ENCODE measurements at regions not wholly inside any gene's neighbourhood (a gene's known extent, or its start where the extent isn't known, plus 50 kb on each side); places are given as distances from the start of the nearest gene placed in this dataset.

DNA sequence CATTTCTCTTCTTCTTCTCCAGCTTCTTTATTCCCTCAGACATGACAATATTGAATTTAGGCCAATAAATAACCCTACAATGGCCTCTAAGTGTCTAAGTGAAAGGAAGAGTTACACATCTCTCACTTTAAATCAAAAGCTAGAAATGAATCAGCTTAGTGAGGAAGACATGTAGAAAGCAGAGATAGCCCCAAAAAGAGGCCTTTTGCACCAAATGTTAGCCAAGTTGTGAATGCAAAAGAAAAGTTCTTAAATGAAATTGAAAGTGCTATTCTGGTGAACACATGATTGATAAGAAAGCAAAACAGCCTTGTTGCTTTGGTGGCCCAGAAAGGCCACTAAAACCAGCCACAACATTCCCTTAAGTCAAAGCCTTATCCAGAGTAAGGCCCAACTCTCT, 146.2 kb upstream of the HHIP start:
- Histone ChIP-seq H3K27me3 (ENCODE audit: control insufficient read depth in 2 of 2, insufficient read depth in 2 of 2, low read length in 2 of 2) (no peaks in the 10 kb centered on the region), H3K36me3 (ENCODE audit: control insufficient read depth in 2 of 2, insufficient read depth in 2 of 2, low read length in 2 of 2) (no peaks in the 10 kb centered on the region), H3K9me3 (ENCODE audit: control insufficient read depth in 2 of 2, low read length in 2 of 2) (no peaks in the 10 kb centered on the region), H3K4me1 (ENCODE audit: control insufficient read depth in 2 of 2, insufficient read depth in 2 of 2, low read length in 2 of 2) (no peaks in the 10 kb centered on the region), H3K4me3 (ENCODE audit: low read length in 2 of 2) (no peak overlapping the region), H3K27ac (ENCODE audit: low read depth in 2 of 2, low read length in 2 of 2) (no peak overlapping the region), H3K9ac (ENCODE audit: low read depth in 1 of 2, low read length in 2 of 2) (no peak overlapping the region)

DNA sequence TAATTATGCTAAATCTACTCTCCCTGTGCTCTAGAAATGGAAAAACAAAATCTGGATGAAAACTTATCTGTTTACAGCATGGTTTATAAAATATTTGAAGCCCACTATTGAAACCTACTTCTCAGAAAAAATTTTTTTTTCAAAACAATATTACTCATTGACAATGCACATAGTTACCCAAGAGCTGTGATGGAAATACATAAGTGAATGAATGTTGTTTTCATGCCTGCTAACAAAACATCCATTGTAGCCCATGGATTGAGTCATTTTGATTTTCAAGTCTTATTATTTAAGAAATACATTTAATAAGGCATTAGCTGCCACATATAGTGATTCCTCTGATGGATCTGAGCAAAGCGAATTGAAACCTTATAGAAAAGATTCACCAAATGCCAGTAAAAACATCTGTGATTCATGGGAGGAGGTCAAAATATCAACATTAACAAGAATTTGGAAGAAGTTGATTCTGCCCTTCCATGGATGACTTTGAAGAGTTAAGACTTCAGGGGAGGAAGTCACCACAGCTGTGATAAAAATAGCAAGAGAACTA, 144.7 kb upstream of the HHIP start:
- Histone ChIP-seq H3K4me3 (ENCODE audit: low read length in 2 of 2) (no peak overlapping the region), H3K36me3 (ENCODE audit: control insufficient read depth in 2 of 2, insufficient read depth in 2 of 2, low read length in 2 of 2) (no peaks in the 10 kb centered on the region), H3K4me1 (ENCODE audit: control insufficient read depth in 2 of 2, insufficient read depth in 2 of 2, low read length in 2 of 2) (no peaks in the 10 kb centered on the region), H3K27ac (ENCODE audit: low read depth in 2 of 2, low read length in 2 of 2) (no peak overlapping the region), H3K27me3 (ENCODE audit: control insufficient read depth in 2 of 2, insufficient read depth in 2 of 2, low read length in 2 of 2) (no peaks in the 10 kb centered on the region), H3K9ac (ENCODE audit: low read depth in 1 of 2, low read length in 2 of 2) (no peak overlapping the region), H3K9me3 (ENCODE audit: control insufficient read depth in 2 of 2, low read length in 2 of 2) (no peaks in the 10 kb centered on the region)

DNA sequence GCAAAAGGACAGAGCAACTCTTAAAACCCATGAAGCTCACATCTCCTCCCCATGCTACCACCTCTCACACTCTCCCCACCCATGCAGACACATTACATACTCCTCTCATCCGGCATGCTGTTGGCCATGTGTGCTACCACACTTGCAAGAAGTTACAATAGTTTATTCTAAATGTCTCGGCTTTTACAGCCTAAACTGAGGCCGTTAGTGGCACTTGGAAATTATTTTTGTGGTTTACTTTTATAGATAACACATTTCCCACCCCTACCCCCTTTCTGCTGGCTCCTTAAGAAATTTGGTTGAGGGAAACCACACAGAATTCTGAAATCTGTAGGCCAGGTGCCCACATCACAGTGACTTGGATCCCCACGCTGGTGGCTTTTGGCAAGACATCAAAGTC, 141.1 kb upstream of the HHIP start:
- no peak overlapping the region for H3K4me3 ChIP-seq (ENCODE audit: low read length in 2 of 2)
- no peaks in the 10 kb centered on the region for H3K27me3 ChIP-seq (ENCODE audit: control insufficient read depth in 2 of 2, insufficient read depth in 2 of 2, low read length in 2 of 2)
- H3K4me1 ChIP-seq (ENCODE audit: control insufficient read depth in 2 of 2, insufficient read depth in 2 of 2, low read length in 2 of 2) = no peaks in the 10 kb centered on the region
- H3K36me3 ChIP-seq (ENCODE audit: control insufficient read depth in 2 of 2, insufficient read depth in 2 of 2, low read length in 2 of 2) = no peaks in the 10 kb centered on the region
- H3K9ac ChIP-seq (ENCODE audit: low read depth in 1 of 2, low read length in 2 of 2) = no peak overlapping the region
- no peaks in the 10 kb centered on the region for H3K9me3 ChIP-seq (ENCODE audit: control insufficient read depth in 2 of 2, low read length in 2 of 2)
- H3K27ac ChIP-seq (ENCODE audit: low read depth in 2 of 2, low read length in 2 of 2) = no peak overlapping the region

DNA sequence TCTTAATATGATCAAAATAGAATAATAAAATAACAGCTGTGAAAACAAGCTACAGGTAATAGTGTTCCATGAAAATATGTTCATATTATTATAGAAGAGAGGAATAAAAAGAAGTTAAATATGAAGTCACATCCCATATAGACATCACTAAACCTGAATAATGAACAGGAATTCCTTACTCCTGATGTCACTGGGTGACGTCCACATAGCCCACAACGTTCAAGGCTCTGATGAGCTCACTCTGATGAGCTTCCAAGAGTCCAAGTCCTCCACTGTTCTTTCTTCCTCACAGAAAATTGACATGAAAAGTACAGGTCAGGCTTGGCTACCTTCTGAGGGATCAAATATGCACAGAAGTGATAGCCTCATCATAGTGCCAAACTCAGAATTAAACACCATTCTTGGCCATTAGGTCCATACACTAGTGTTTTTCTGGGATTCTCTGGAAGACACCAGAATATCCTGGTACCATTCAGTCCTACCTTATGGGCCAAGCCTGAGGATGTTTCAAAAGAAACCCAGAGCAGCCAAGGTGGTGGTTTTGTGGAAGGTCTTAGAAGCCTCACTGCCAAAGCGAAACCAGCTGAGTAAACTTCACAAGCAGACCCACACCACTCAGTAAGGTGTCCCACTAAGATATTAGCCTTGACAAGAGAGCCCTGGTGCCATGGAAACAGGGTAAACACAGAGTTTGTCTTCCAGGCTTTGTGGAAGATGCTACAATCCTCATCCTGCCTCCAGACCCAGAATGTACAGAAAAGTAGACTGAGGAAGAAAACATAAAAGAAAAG, 138.4 kb upstream of the HHIP start:
- Histone ChIP-seq H3K36me3 (ENCODE audit: control insufficient read depth in 2 of 2, insufficient read depth in 2 of 2, low read length in 2 of 2) (no peaks in the 10 kb centered on the region), H3K9me3 (ENCODE audit: control insufficient read depth in 2 of 2, low read length in 2 of 2) (no peaks in the 10 kb centered on the region), H3K4me1 (ENCODE audit: control insufficient read depth in 2 of 2, insufficient read depth in 2 of 2, low read length in 2 of 2) (no peaks in the 10 kb centered on the region)

DNA sequence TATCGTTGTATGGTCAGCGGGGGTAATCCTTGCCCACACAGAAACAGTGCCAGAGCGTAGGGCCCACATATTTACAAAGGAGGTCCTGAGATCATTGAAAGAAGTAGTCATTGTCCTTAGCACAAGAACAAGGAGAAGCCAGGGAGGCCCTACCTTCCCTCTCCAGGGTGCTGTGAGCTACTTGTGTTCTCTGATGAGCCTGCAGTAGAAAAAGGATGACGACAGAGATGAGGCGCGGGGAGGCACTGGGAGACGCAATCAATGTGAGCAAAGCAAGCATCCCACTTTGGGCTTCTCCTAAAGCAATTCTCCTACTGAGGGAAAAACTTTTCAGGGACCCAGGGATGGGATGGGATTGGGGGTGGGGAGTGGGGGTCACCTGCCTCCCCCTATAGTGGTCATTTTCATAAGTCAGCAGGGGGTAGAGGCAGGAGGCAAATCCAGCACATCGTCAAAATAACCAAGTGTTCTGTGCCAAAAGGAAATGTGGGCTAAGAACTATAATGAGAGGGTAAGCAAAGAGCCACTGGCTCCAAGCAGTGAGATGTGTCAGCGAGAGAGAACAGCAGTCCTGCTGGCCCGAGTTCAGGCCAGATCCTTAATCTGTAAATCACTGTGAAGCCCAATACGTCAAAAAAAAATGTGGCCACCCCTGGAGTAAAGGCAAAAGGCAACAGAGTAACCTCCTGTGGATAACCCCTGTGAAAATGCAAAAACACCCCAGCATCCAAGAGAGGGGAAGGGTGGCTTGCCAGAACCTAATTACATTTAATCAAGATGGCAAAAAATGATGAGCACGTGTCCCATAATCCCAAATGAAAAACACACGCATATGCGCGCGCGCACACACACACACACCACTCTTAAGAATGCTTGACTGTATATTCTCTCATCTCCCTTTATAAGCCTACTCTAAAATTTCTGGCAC, 136.6 kb upstream of the HHIP start:
- no peak overlapping the region for H3K27ac ChIP-seq (ENCODE audit: low read depth in 2 of 2, low read length in 2 of 2)
- no peaks in the 10 kb centered on the region for H3K4me1 ChIP-seq (ENCODE audit: control insufficient read depth in 2 of 2, insufficient read depth in 2 of 2, low read length in 2 of 2)
- no peaks in the 10 kb centered on the region for H3K27me3 ChIP-seq (ENCODE audit: control insufficient read depth in 2 of 2, insufficient read depth in 2 of 2, low read length in 2 of 2)
- H3K9ac ChIP-seq (ENCODE audit: low read depth in 1 of 2, low read length in 2 of 2) = no peak overlapping the region
- no peak overlapping the region for H3K4me3 ChIP-seq (ENCODE audit: low read length in 2 of 2)
- no peaks in the 10 kb centered on the region for H3K9me3 ChIP-seq (ENCODE audit: control insufficient read depth in 2 of 2, low read length in 2 of 2)
- no peaks in the 10 kb centered on the region for H3K36me3 ChIP-seq (ENCODE audit: control insufficient read depth in 2 of 2, insufficient read depth in 2 of 2, low read length in 2 of 2)

More for the DNA sequence above, 138.4 kb upstream of the HHIP start:
- no peak overlapping the region for H3K4me3 ChIP-seq (ENCODE audit: low read length in 2 of 2)
- no peaks in the 10 kb centered on the region for H3K27me3 ChIP-seq (ENCODE audit: control insufficient read depth in 2 of 2, insufficient read depth in 2 of 2, low read length in 2 of 2)
- no peak overlapping the region for H3K9ac ChIP-seq (ENCODE audit: low read depth in 1 of 2, low read length in 2 of 2)
- H3K27ac ChIP-seq (ENCODE audit: low read depth in 2 of 2, low read length in 2 of 2) = no peak overlapping the region

DNA sequence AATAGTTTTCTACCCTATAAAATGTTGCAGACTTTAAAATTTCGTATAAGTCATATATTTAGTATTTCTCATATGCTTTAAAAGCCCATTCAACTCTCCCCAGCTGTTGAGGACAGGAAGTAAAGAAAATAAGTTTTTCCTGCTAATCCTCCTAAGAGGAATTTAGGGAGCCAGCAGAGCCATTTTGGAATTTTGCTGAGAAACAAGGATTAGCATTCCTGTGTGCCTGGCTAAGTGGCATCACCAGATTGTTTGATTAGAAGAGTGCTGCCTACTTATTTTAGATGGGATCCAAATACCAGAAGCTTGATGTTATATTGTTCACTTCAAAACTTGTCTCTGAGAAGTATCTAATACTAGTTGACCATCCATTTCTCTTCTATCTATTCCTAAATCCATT, 131.2 kb upstream of the HHIP start:
- Histone ChIP-seq H3K36me3 (ENCODE audit: control insufficient read depth in 2 of 2, insufficient read depth in 2 of 2, low read length in 2 of 2) (no peaks in the 10 kb centered on the region), H3K4me1 (ENCODE audit: control insufficient read depth in 2 of 2, insufficient read depth in 2 of 2, low read length in 2 of 2) (no peaks in the 10 kb centered on the region), H3K9ac (ENCODE audit: low read depth in 1 of 2, low read length in 2 of 2) (no peak overlapping the region), H3K27me3 (ENCODE audit: control insufficient read depth in 2 of 2, insufficient read depth in 2 of 2, low read length in 2 of 2) (no peaks in the 10 kb centered on the region), H3K9me3 (ENCODE audit: control insufficient read depth in 2 of 2, low read length in 2 of 2) (no peaks in the 10 kb centered on the region), H3K27ac (ENCODE audit: low read depth in 2 of 2, low read length in 2 of 2) (no peak overlapping the region), H3K4me3 (ENCODE audit: low read length in 2 of 2) (no peak overlapping the region)

DNA sequence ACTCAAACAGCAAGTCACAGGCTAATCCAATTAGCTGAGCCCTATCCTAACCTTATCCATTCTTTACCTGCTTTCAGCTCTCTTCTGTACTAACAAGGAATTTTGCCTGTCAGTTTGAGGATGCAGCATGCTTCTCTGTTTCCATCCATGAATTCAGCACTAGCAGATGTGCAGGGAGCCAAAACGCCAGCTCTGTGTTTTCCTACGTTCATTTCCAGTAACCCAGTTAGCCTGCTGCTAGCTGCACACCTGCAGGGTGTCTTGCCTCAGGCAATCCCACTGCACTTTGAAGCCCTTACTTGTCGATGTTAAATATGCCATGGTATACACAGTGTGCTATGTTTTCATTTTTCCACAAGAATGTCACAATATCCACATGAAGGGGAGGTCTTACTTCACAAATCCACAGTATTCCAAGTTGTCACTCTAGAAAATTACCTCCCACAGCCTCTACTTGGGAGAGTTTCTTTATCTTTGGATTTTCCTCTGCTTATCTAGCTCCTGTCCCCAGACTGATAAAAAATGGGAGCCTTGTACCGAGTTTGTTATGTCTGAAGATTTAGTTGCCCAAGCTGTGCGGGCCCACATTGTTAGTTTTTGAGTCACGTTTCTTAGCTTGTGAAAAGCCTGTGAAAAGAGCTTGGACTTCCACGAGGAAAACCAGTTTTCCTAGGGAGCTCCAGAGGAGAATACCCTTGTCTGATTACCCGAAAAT, 127.6 kb upstream of the HHIP start:
- Histone ChIP-seq H3K36me3 (ENCODE audit: control insufficient read depth in 2 of 2, insufficient read depth in 2 of 2, low read length in 2 of 2) (no peaks in the 10 kb centered on the region), H3K27ac (ENCODE audit: low read depth in 2 of 2, low read length in 2 of 2) (no peak overlapping the region), H3K9me3 (ENCODE audit: control insufficient read depth in 2 of 2, low read length in 2 of 2) (no peaks in the 10 kb centered on the region), H3K27me3 (ENCODE audit: control insufficient read depth in 2 of 2, insufficient read depth in 2 of 2, low read length in 2 of 2) (no peaks in the 10 kb centered on the region), H3K4me3 (ENCODE audit: low read length in 2 of 2) (no peak overlapping the region), H3K9ac (ENCODE audit: low read depth in 1 of 2, low read length in 2 of 2) (no peak overlapping the region), H3K4me1 (ENCODE audit: control insufficient read depth in 2 of 2, insufficient read depth in 2 of 2, low read length in 2 of 2) (no peaks in the 10 kb centered on the region)

DNA sequence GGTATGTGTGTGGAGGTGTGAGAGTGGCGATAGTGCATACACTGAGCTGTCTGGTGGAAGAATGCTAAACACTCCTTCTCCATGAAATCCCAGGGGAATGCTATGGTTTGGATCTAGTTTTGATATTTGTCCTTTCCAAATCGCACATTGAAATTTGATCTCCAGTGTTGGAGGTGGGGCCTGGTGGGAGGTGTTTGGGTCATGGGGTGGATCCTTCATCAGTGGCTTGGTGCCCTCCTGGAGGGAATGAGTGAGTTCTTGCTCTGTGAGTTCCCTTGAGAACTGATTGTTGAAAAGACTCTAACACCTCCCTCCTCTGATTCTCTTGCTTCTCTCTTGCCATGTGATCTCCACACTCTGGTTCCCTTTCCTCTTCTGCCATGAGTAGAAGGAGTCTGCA, 114.1 kb upstream of the HHIP start:
- no peak overlapping the region for H3K9ac ChIP-seq (ENCODE audit: low read depth in 1 of 2, low read length in 2 of 2)
- no peak overlapping the region for H3K4me3 ChIP-seq (ENCODE audit: low read length in 2 of 2)
- H3K9me3 ChIP-seq (ENCODE audit: control insufficient read depth in 2 of 2, low read length in 2 of 2) = no peaks in the 10 kb centered on the region
- no peaks in the 10 kb centered on the region for H3K36me3 ChIP-seq (ENCODE audit: control insufficient read depth in 2 of 2, insufficient read depth in 2 of 2, low read length in 2 of 2)
- no peaks in the 10 kb centered on the region for H3K27me3 ChIP-seq (ENCODE audit: control insufficient read depth in 2 of 2, insufficient read depth in 2 of 2, low read length in 2 of 2)
- no peak overlapping the region for H3K27ac ChIP-seq (ENCODE audit: low read depth in 2 of 2, low read length in 2 of 2)
- H3K4me1 ChIP-seq (ENCODE audit: control insufficient read depth in 2 of 2, insufficient read depth in 2 of 2, low read length in 2 of 2) = no peaks in the 10 kb centered on the region

DNA sequence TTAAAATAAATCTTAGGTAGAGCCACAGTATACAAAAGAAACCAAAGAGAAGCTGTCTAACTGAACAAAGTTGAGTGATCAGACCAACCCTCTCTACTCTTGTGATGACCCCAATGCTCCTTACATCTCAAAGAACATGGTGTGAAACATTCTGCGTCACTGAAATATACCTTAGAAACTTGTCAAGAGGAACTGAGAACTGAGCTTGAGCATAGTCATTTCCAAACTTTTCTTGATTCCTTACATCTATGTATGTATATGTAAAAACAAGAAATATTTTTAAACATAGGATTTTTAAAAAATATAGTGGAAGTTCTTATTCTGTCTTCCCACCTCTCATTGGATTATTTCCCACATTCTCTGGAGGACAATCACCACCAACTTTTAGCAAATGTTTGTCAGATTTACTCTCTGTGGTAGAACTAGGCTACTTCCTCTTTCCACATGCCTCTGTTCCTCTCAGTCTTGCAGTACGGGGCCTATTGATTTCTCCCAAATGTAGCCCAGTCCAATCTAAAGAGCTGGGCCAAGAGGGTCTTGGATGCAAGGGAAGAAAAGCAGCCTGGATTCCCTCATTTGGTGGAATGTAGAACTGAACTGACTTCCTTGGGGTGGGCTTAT, 98.2 kb upstream of the HHIP start:
- no peak overlapping the region for H3K9ac ChIP-seq (ENCODE audit: low read depth in 1 of 2, low read length in 2 of 2)
- no peak overlapping the region for H3K4me3 ChIP-seq (ENCODE audit: low read length in 2 of 2)
- H3K4me1 ChIP-seq (ENCODE audit: control insufficient read depth in 2 of 2, insufficient read depth in 2 of 2, low read length in 2 of 2) = no peaks in the 10 kb centered on the region
- no peaks in the 10 kb centered on the region for H3K36me3 ChIP-seq (ENCODE audit: control insufficient read depth in 2 of 2, insufficient read depth in 2 of 2, low read length in 2 of 2)
- no peak overlapping the region for H3K27ac ChIP-seq (ENCODE audit: low read depth in 2 of 2, low read length in 2 of 2)
- H3K9me3 ChIP-seq (ENCODE audit: control insufficient read depth in 2 of 2, low read length in 2 of 2) = no peaks in the 10 kb centered on the region
- H3K27me3 ChIP-seq (ENCODE audit: control insufficient read depth in 2 of 2, insufficient read depth in 2 of 2, low read length in 2 of 2) = no peaks in the 10 kb centered on the region
